Renal cortex interstitium (tissue), 11 donors: ENCODE measurements at regions not wholly inside any gene's neighbourhood (a gene's known extent, or its start where the extent isn't known, plus 50 kb on each side); places are given as distances from the start of the nearest gene placed in this dataset.
"Not testable (repeated sequence)": the region's sequence is repeated elsewhere in the genome, so short reads cannot be mapped to it uniquely, and the experiment has no call there.

Experiments
- DNase-seq, 11 donors: peaks; one replicate each; pipeline ENCODE4 v3.0.0-alpha.2; 2013; ENCODE audit warnings: low read depth in 9 of 11, low spot score in 4 of 11; ENCODE audit errors: extremely low read depth in 1 of 11

DNA sequence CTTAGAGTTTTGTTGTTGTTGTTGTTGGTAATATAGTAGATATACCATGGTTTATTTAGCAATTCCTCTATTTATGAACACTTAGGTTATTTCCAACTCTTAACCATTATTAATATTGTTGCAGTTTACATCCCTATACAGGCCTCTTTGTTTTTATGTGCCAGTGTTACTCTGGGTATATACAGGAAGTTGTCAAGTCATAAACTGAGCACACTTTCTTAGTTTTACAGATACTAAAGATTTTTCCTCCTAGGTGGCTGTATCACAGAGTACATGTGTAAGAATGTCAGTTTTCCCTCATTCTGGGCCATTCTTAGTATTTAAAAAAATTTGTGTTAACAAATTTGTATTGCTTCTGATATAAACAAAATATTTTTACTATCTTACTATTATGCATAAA lies 128.4 kb downstream of the ARL4A start:
- DNase-seq: no peak

DNA sequence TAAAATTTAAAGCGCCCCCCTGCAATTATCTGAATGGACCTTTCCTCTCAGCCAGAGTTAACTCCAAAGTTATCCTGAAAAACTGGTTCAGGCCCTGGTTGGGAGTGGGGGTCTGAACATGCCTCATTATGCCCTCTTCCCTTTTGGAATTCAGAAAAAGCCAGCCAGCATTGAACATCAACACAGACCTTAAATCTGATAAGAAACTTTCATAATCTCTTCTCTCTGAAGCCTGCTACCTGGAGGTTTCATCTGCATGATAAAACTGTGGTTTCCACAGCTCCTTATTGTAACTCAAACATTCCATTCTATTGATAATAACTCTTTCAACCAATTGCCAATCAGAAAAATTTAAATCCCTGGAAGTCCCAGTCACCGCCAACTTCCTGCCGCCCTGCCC lies 133.3 kb downstream of the ARL4A start:
- DNase-seq: no peak

DNA sequence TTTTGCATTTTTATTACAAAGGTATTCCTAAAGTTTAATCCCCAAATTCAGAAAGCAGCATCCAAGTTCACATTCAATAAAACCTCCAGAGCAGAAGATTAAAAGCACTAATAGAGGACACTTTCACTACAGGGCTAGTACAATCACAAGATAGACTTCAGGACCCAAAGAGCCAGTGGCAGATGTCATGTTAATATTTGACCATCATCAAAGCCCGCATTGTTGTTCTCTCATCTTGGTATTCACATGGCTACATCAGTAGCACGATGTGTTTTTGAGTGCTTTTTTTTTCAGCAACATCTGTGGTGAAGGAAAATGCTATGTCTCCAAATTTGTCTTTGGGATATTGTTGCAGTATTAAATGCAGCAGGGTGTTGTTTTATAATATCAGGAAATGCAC lies 134.3 kb downstream of the ARL4A start:
- no peak for DNase-seq

DNA sequence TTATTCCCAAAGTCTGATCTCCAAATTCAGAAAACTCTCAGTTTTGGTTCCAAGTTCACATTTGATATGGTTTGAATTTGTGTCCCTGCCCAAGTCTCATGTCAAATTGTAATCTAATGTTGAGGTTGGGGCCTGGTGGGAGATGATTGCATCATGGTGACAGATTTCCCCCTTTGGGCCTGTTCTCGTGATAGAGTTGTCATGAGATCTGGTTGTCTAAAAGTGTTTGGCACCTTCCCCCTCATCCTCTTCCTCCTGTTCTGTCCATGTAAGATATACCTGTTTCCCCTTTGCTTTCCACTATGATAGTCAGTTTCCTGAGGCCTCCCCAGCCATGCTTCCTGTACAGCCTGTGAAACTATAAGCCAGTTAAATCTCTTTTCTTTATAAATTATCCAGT lies 138.6 kb downstream of the ARL4A start:
- DNase-seq: no peak

DNA sequence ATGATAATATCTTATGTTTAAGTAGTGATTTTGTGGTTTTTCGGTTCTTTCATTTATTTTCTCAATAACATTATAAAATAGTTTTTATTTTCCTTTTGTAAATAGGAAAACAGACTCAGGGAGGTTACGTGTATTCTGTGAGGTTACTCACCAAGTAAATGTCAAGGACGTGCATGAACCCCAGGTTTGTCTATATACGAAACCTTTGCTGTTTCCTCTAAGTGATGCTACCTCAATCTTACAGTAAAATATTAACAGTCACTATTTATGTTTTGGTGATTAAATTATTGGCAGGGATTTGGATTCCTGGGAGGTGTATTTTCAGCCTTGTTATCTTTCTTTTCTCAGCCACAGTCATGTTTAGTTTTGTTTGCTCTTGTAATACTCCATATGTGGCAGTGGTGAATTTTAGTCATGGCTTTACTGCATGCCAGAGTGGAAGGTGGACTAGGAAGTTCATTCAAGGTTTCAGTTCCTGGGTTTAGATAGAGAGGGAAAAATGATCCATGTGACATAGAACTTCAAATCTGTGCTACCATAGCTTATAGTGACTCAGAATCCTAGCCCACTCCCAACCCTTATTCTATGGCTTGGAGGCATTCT lies 139.9 kb downstream of the ARL4A start:
- DNase-seq: no peak

DNA sequence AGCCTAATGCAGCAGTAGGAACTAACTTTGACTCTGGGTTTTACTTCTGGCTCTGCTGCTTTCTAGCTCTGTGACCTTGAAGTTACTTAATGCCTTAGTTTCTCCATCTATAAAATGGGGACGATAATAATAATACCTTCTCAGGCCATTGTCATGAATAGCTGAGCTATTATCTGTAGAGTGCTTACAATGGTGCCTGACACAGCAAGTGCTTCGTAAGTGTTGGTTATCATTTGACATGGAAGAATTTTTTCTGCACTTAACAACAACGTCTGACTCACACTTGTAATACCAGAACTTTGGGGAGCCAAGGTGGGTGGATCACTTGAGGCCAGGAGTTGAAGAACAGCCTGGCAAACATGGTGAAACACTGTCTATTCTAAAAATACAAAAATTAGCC lies 140.5 kb downstream of the ARL4A start:
- DNase-seq: no peak

DNA sequence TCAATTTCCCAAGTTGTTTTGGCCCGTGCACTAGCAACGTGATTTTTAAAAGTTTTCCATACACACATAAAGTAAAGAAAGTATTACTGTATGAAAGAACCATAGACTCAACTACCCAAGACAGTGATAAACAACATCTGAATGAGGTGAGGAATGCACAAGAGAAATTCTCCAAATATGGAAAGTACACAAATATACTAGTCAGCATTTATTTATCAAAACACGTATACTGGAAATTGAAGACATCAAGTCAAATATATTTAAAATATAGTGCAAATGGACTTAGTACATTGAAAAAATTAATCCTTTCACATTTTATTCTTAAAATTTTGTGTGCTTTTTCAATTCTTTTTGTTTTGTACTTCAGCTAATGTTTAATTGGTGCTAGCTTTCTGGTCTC lies 143.6 kb downstream of the ARL4A start:
- no peak for DNase-seq

DNA sequence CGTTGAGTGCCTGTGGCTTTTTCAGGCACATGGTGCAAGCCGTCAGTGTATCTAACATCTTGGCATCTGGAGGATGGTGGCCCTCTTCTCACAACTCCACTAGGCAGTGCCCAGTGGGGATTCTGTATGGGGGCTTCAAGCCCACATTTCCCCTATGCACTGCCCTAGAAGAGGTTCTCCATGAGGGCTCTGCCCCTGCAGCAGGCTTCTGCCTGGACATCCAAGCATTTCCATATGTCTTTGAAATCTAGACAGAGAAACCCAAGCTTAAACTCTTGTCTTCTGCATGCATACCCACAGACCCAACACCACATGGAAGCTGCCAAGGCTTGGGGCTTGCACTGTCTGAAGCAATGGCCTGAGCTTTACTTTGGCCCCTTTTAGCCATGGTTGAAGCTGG lies 146.4 kb downstream of the ARL4A start:
- DNase-seq: no peak

DNA sequence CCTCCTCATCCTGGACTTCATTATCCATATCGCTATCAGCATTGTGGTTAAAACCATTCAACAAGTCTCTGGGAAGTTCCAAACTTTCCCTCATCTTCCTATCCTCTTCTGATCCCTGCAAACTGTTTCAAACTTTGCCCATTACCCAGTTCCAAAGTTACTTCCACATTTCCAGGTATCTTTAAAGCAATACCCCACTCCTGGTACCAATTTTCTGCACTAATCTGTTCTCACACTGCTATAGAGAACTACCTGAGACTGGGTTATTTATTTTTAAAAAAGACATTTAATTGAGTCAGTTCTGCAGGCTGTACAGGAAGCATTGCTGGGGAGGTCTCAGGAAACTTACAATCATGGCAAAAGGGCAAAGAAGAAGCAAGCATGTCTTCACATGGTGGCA lies 147.3 kb downstream of the ARL4A start:
- DNase-seq: no peak

DNA sequence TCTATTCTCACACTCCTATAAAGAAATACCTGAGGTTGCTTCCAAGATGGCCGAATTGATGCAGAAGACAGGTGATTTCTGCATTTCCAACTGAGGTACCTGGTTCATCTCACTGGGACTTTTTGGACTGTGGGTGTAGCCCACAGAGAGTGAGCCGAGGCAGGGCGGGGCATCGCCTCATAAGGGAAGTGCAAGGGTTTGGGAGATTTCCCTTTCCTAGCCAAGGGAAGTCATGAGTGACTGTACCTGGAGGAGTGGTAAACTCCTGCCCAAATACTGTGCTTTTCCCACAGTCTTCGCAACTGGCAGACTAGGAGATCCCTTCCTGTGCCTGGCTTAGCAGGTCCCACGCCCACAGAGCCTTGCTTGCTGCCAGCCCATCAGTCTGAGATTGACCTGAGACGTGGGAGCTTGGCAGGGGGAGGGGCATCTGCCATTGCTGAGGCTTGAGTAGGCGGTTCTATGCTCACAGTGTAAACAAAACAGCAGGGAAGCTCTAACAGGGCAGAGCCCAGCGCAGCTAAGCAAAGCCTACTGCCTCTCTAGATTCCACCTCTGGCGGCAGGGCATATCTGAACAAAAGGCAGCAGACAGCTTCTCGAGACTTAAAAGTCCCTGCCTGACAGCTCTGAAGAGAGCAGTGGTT lies 152.2 kb downstream of the ARL4A start:
- DNase-seq: no peak

DNA sequence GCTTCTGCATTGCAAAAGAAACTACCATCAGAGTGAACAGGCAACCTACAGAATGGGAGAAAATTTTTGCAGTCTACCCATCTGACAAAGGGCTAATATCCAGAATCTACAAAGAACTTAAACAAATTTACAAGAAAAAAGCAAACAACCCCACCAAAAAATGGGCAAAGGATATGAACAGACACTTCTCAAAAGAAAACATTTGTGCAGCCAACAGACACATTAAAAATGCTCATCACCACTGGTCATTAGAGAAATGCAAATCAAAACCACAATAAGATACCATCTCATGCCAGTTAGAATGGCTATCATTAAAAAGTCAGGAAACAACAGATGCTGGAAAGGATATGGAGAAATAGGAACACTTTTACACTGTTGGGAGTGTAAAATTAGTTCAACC lies 157.3 kb downstream of the ARL4A start:
- DNase-seq: not testable (repeated sequence)

DNA sequence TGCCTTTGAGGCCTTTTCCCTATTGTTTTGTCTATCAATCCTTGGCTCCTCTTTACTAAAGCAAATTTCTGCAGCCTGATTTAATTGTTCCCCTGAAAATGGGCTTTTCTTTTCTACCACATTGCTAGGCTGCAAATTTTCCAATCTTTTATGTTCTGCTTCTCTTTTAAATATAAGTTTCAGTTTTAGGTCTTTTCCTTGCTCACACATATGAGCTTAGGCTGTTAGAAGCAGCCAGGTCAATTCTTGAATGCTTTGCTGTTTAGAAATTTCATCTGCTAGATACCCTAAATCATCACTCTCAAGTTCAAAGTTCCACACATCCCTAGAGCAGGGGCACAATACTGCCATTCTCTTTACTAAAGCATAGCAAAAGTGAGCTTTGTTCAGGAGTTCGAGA lies 159.6 kb downstream of the ARL4A start:
- DNase-seq: no peak

DNA sequence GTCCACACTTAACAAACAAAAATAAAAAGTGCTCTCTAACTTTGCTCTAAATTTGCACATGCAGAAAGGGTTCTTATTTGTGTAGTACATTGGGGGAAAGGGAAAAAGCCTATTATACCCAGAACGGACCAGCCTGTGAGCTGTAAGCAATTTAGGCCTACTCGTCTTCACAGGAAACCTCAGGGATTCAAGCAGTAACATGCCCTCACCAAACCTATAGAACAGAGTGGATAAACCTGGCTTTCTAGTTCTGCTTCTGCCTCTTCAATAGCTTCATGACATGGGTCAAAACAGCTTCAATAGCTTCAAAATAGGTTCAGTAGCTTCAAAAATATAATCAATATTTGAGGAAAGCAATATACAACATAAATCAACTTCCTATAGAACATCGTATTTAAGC lies 163.7 kb downstream of the ARL4A start:
- DNase-seq: no peak

DNA sequence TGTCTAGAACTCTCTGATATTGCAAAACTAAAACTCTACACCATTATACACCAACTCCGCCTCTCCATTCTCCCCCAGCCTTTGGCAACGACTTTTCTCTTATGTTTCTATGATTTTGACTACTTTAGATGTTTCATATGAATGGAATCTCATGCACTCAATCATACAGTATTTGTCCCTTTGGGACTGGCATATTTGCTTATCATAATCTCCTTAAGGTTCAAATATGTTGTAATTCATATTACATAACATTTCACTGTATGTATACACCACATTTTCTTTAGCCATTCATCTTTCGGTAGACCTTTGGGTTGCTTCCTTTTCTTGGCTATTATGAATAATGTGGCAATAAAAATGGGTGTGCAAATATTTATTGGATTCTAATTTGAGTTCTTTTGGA lies 164.4 kb downstream of the ARL4A start:
- DNase-seq: no peak

DNA sequence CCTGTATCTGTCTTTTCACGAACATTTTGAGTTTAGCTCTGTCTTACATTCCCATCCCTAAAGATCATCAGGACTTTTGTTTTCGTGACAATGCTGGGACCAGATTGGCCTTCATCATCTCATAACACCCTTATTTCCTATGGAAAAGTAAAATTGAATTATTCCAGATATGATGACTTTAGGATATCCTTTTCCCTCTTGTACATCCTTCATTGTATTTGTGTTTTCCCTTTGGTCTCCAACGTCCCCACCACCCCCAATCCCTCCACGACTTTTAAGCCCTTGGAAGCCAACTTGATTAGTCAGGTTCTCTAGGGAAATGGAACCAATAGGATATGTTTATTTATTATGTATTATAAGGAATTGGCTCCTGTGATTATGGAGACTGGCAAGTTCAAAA lies 167.6 kb downstream of the ARL4A start:
- DNase-seq: no peak

DNA sequence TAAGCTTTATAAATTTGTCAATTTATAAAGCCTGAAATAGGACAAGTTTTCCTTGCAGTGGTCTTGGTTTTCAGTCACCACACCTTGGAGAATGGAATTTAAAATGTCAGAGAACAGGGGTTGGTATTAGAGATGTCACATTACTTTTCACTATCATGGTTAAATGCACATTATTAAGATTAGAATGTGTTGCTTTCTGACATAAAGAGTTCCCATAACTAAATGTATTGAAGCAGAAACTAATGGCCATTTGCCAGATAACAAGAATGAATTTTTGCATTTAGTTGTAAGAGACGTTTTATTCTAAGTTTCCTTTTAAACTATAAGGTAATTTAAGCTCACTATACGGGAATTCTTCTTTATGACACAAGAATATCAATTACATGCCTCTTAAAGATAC lies 172.3 kb downstream of the ARL4A start:
- no peak for DNase-seq

DNA sequence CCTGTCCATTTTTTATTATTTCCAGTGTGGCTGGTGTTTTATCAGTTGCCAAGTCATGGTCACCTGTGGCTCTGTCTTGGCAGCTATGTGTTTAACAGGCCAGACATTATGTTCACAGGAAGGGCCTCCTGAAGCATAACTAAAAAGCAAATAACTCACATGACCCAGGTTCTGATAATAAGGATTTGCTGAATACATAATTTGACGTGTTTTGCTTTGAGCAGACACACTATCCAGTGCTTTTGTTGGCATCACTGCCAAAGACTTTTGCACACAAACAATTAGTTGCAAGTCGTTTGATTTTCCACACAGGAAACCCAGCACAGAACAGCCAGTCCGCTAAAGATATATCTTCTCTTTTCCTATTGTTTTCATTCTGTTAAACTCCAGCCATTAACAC lies 173.6 kb downstream of the ARL4A start:
- DNase-seq: peak in 3 of 11 donors; percentile 7 to 14 (median 12)

DNA sequence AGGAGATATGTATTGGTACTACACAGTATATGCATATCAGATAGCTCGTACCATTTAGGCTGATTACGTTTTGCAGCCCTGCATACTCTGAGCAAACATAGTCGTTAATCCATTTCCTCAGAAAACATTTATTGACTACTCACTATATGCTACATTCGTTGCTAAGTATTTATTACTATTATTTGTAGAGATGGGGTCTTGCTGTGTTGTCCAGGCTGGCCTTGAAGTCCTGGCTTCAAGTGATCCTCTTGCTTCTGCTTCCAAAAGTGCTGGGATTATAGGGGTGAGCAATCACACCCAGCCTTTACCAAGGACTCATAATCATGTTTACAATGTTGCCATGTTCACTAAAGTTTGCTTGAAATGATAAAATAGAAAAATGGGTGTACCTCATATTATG lies 174.7 kb downstream of the ARL4A start:
- DNase-seq: no peak

DNA sequence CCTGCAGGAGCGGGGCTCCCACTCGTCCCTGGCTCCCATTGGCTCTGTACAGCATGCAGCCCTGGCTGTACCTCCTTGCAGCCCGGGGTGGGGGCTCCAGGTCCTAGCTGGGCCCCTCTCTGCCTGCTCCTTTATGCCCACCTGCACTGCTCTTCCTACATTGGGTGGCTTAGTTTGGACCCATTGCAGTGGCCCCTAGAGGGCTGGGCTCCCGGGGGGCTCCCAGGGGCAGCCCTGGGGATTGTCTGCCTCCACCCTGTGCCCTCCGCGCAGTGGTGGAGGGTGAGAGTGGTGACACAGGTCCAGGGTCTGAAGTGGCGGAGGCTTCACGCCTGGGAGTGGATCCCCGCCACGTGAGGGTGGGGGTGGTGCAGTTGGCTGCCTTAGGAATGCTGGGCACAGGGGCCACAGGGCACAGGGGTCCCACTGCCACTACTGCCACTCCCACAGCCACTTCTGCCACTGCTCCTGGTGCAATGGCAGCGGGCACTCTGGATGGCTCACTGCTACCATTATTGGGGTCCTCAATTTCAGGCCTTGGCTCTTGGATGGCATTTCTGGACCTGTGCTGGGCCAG lies 177.1 kb downstream of the ARL4A start:
- DNase-seq: no peak

DNA sequence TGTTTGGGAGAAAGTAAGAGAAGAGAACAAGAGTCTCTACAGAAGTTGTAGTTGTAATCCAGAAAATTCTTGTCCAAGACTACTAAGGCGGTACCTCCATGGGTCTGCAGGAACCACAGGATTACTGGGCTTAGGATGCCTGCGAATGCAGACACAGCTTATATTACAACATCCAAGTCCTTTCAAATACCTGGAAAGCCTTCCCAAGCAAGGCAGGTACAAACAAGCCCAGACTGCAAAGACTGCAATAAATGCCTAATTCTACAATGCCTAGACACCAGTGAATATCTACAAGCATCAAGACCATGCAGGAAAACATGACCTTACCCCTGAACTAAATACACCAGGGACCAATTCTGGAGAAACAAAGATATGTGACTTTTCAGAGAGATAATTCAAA lies 178.2 kb downstream of the ARL4A start:
- no peak for DNase-seq

DNA sequence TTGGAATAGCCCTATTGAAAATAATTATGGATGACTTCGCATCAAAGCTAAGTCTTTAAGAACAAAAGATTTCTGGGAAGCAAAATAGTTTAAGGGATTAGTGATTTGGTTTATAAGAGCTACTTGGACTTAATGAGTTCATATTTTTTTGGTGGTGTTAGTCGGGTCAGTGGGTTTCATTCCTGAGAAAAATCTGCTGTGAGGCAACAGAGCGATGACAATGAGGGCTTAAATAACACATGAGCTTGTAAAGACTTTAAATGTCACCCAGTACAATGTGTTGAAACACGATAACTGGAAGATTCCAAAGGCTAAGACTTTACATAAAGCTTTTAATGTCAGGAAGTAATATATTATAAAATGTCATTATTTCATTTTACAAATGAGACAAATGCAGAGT lies 178.8 kb downstream of the ARL4A start:
- peak in 6 of 11 donors; percentile 6 to 25 (median 13) for DNase-seq
